ENCODE measurements at regions not wholly inside any gene's neighbourhood (a gene's known extent, or its start where the extent isn't known, plus 50 kb on each side); places are given as distances from the start of the nearest gene placed in this dataset.

- no peak for TF ChIP-seq CTCF (IDR thresholded peaks at IDR 0.05)
- no peak for TF ChIP-seq POLR2A (IDR thresholded peaks at IDR 0.05)
These were observed 126.5 kb downstream of the QDPR start for GRCh38 chr4:17385403-17385802.
